ENCODE measurements at regions not wholly inside any gene's neighbourhood (a gene's known extent, or its start where the extent isn't known, plus 50 kb on each side); places are given as distances from the start of the nearest gene placed in this dataset.

- Histone ChIP-seq H3K56ac (ENCODE audit: insufficient read length, low read depth, low read length) (no peak overlapping the region), H4K91ac (ENCODE audit: insufficient read length, low read depth, low read length) (no peak overlapping the region), H3K27me3 (ENCODE audit: insufficient read depth, low read length) (no peaks in the 10 kb centered on the region), H3K14ac (ENCODE audit: insufficient read depth, low read length) (no peak overlapping the region), H2BK12ac (ENCODE audit: insufficient read length, low read depth, low read length) (no peak overlapping the region), H4K8ac (replicated peaks; ENCODE audit: insufficient read length, low read depth, low read length) (no peak overlapping the region), H3K9me3 (ENCODE audit: control insufficient read depth, low read depth, low read length) (no peaks in the 10 kb centered on the region), H3K4me1 (ENCODE audit: insufficient read depth, low read length) (no peaks in the 10 kb centered on the region), H2BK20ac (ENCODE audit: low read depth, low read length, poor library complexity, severe bottlenecking) (no peak overlapping the region), H2BK120ac (ENCODE audit: low read depth, low read length, poor library complexity, severe bottlenecking) (no peak overlapping the region), H3T11ph (ENCODE audit: low read length) (no peak overlapping the region), H3K18ac (ENCODE audit: insufficient read length, low read depth, low read length) (no peak overlapping the region), H3K9ac (ENCODE audit: extremely low read depth, insufficient read length, low read length) (no peak overlapping the region), H3K79me2 (ENCODE audit: insufficient read depth, low read length) (no peaks in the 10 kb centered on the region), H3K23me2 (ENCODE audit: insufficient read length, low read depth, low read length, poor library complexity, severe bottlenecking) (no peaks in the 10 kb centered on the region), H3K79me1 (ENCODE audit: insufficient read depth, low read depth, low read length, poor library complexity, severe bottlenecking) (no peaks in the 10 kb centered on the region), H2BK5ac (ENCODE audit: insufficient read length, low read length) (no peak overlapping the region), H3K4me2 (ENCODE audit: insufficient read depth, insufficient read length, low read length) (no peak overlapping the region), H3K23ac (ENCODE audit: insufficient read length, low read depth, low read length) (no peak overlapping the region), H2AK5ac (ENCODE audit: insufficient read length, low read length) (no peak overlapping the region), H3K4ac (ENCODE audit: low read depth, low read length) (no peak overlapping the region), H4K5ac (ENCODE audit: insufficient read length, low read depth, low read length) (no peak overlapping the region), H2AFZ (ENCODE audit: low read length) (no peak overlapping the region), H3K27ac (ENCODE audit: insufficient read length, low read depth, low read length) (no peak overlapping the region), H4K20me1 (ENCODE audit: control insufficient read depth, insufficient read depth, insufficient read length) (no peaks in the 10 kb centered on the region), H2BK15ac (ENCODE audit: low read depth, low read length) (no peak overlapping the region)
- Mint-ChIP-seq H3K9me3 (peaks cover 10 to 13% of the 10 kb centered on the region in 2 experiments), H3K27ac (no peak overlapping the region), H3K4me1 (peaks cover under 1 to 2% of the 10 kb centered on the region in 2 experiments; a peak in 2 of 4 replicates), H3K4me3 (no peak overlapping the region), H3K27me3 (ENCODE audit: low read depth) (peaks cover 3% of the 10 kb centered on the region; the same call in 1 of the 2 replicates), H3K36me3 (ENCODE audit: insufficient read depth in 1 of 3, low read depth in 3 of 3) (peaks cover 2 to 8% (median 6%) of the 10 kb centered on the region in 3 experiments; a peak in 4 of 7 replicates)
- WGBS (ENCODE audit: extremely low coverage, insufficient read length, low lambda C conversion rate) = no CpG with 5 or more reads among the region's 7 CpGs
- TF ChIP-seq CTCF (conservative IDR thresholded peaks at IDR 0.05) = no peak
- DNase-seq = no peak
These were observed 934.4 kb downstream of the AACS start for GRCh38 chr12:125999628-126000027.

Measured in H9 (cell line).